Vagina (tissue), 2 donors: ENCODE measurements at regions not wholly inside any gene's neighbourhood (a gene's known extent, or its start where the extent isn't known, plus 50 kb on each side); places are given as distances from the start of the nearest gene placed in this dataset.

ENCODE experiments used
- CTCF ChIP-seq, 3 experiments: fragments of 450-650 bp in 2 of 3; fragments of 200-600 bp in 1 of 3; sonication (generic) in 1 of 3; IDR thresholded peaks; one replicate each; pipeline ENCODE4 v1.5.1; 2017 to 2019; ENCODE audit warnings: antibody characterized with exemption in 3 of 3, mild to moderate bottlenecking in 2 of 3, moderate library complexity in 2 of 3
- POLR2A ChIP-seq, 2 donors: fragments of 450-650 bp; IDR thresholded peaks; one replicate each; pipeline ENCODE4 v1.6.1; 2017; ENCODE audit warnings: antibody characterized with exemption in 2 of 2, mild to moderate bottlenecking in 2 of 2, moderate library complexity in 2 of 2

GRCh38 chr2:226440127-226440918, 359.3 kb downstream of the IRS1 start:
- TF ChIP-seq POLR2A (IDR thresholded peaks at IDR 0.05) (no peak), CTCF (IDR thresholded peaks at IDR 0.05) (no peak)
